GM18870 (cell line): ENCODE measurements at regions not wholly inside any gene's neighbourhood (a gene's known extent, or its start where the extent isn't known, plus 50 kb on each side); places are given as distances from the start of the nearest gene placed in this dataset.

ENCODE experiments used
- ATAC-seq: cut with Tn5 transposase; IDR thresholded peaks from one replicate; pipeline ENCODE4 v1.9.1; 2021; ENCODE audit warnings: moderate library complexity; ENCODE audit not compliant: unreplicated experiment

- peak; percentile 94 for ATAC-seq
Measured at GRCh38 chr1:59046730-59047157, 250.2 kb upstream of the FGGY start.

- no peak for ATAC-seq
Measured at GRCh38 chr1:59051007-59051406, 245.9 kb upstream of the FGGY start.

- no peak for ATAC-seq
Measured at GRCh38 chr1:59052166-59052590, 244.7 kb upstream of the FGGY start.

GRCh38 chr1:59054172-59054571 lies 242.7 kb upstream of the FGGY start:
- no peak for ATAC-seq

- no peak for ATAC-seq
Measured at GRCh38 chr1:59055908-59056719, 240.8 kb upstream of the FGGY start.

- no peak for ATAC-seq
Measured at GRCh38 chr1:59057211-59057694, 239.6 kb upstream of the FGGY start.

- ATAC-seq, result no peak
Measured at GRCh38 chr1:59057796-59058195, 239.1 kb upstream of the FGGY start.

- no peak for ATAC-seq
Measured at GRCh38 chr1:59058665-59059439, 238.0 kb upstream of the FGGY start.

GRCh38 chr1:59061876-59062275 lies 235.0 kb upstream of the FGGY start:
- ATAC-seq, result no peak

- ATAC-seq, result no peak
Measured at GRCh38 chr1:59062743-59063142, 234.2 kb upstream of the FGGY start.

- no peak for ATAC-seq
Measured at GRCh38 chr1:59063501-59063900, 233.4 kb upstream of the FGGY start.

- ATAC-seq, result no peak
Measured at GRCh38 chr1:59064592-59064991, 232.3 kb upstream of the FGGY start.

- ATAC-seq, result no peak
Measured at GRCh38 chr1:59066236-59066635, 230.7 kb upstream of the FGGY start.

- ATAC-seq, result no peak
Measured at GRCh38 chr1:59070610-59071009, 226.3 kb upstream of the FGGY start.

- ATAC-seq, result no peak
Measured at GRCh38 chr1:59071289-59071688, 225.6 kb upstream of the FGGY start.

- no peak for ATAC-seq
Measured at GRCh38 chr1:59071876-59072582, 224.9 kb upstream of the FGGY start.

- ATAC-seq, result no peak
Measured at GRCh38 chr1:59072583-59072947, 224.3 kb upstream of the FGGY start.

- no peak for ATAC-seq
Measured at GRCh38 chr1:59074598-59074997, 222.3 kb upstream of the FGGY start.

GRCh38 chr1:59075021-59075420 lies 221.9 kb upstream of the FGGY start:
- ATAC-seq, result no peak

- ATAC-seq, result no peak
Measured at GRCh38 chr1:59076612-59077011, 220.3 kb upstream of the FGGY start.

- ATAC-seq, result no peak
Measured at GRCh38 chr1:59077466-59078069, 219.3 kb upstream of the FGGY start.
